GM12878 (cell line): ENCODE measurements at regions not wholly inside any gene's neighbourhood (a gene's known extent, or its start where the extent isn't known, plus 50 kb on each side); places are given as distances from the start of the nearest gene placed in this dataset.

Experiments
- ATF7 ChIP-seq: fragments of 450-650 bp; IDR thresholded peaks from 2 replicates; pipeline ENCODE4 v1.6.1; 2016; ENCODE audit warnings: low read depth, mild to moderate bottlenecking
- CREB1 ChIP-seq: IDR thresholded peaks from 2 replicates; pipeline ENCODE4 v1.6.1; 2012; ENCODE audit warnings: low read depth, mild to moderate bottlenecking, inconsistent platforms
- ETV6 ChIP-seq, 2 experiments: fragments of 450-650 bp in 1 of 2; IDR thresholded peaks in 1 of 2; conservative IDR thresholded peaks in 1 of 2; 2 replicates each; pipeline ENCODE4 v1.6.1; 2014; ENCODE audit warnings: antibody characterized with exemption in 1 of 2, borderline replicate concordance in 1 of 2, low read depth in 1 of 2, mild to moderate bottlenecking in 1 of 2, moderate library complexity in 1 of 2
- LARP7 ChIP-seq: fragments of 450-650 bp; IDR thresholded peaks from 2 replicates; pipeline ENCODE4 v1.6.1; 2017; ENCODE audit warnings: mild to moderate bottlenecking
- MEF2B ChIP-seq: fragments of 450-650 bp; IDR thresholded peaks from 2 replicates; pipeline ENCODE4 v1.6.1; 2018; ENCODE audit warnings: mild to moderate bottlenecking, moderate library complexity; ENCODE audit not compliant: partially characterized antibody, poor library complexity, severe bottlenecking
- MXI1 ChIP-seq: fragments of 150-350 bp; IDR thresholded peaks from 2 replicates; pipeline ENCODE4 v1.6.1; 2011; ENCODE audit warnings: low read depth, mild to moderate bottlenecking, inconsistent platforms, low read length, improper control_type of control experiment
- NBN ChIP-seq: fragments of 450-650 bp; IDR thresholded peaks from 2 replicates; pipeline ENCODE4 v1.6.1; 2016
- NFYA ChIP-seq: IDR thresholded peaks from 2 replicates; pipeline ENCODE4 v1.6.1; 2011; ENCODE audit warnings: low read depth, mild to moderate bottlenecking, low read length, improper control_type of control experiment, borderline replicate concordance
- NFYB ChIP-seq: IDR thresholded peaks from 2 replicates; pipeline ENCODE4 v1.6.1; 2011; ENCODE audit warnings: low read depth, mild to moderate bottlenecking, low read length, improper control_type of control experiment, moderate library complexity; ENCODE audit not compliant: insufficient read depth
- NR2C1 ChIP-seq: fragments of 450-650 bp; IDR thresholded peaks from 2 replicates; pipeline ENCODE4 v1.6.1; 2017; ENCODE audit warnings: antibody characterized with exemption, mild to moderate bottlenecking, moderate library complexity
- PAX8 ChIP-seq: fragments of 450-650 bp; IDR thresholded peaks from 2 replicates; pipeline ENCODE4 v1.6.1; 2017; ENCODE audit warnings: mild to moderate bottlenecking, moderate library complexity
- RAD51 ChIP-seq: fragments of 450-650 bp; IDR thresholded peaks from 2 replicates; pipeline ENCODE4 v1.6.1; 2016; ENCODE audit warnings: moderate library complexity, mild to moderate bottlenecking, inconsistent platforms
- SMAD1 ChIP-seq: fragments of 450-650 bp; IDR thresholded peaks from 2 replicates; pipeline ENCODE4 v1.6.1; 2018; ENCODE audit warnings: mild to moderate bottlenecking, low read depth; ENCODE audit not compliant: partially characterized antibody
- SP1 ChIP-seq: IDR thresholded peaks from one replicate; pipeline ENCODE4 v1.6.1; 2011; ENCODE audit warnings: low read depth, low read length
- SPI1 ChIP-seq: IDR thresholded peaks from 2 replicates; pipeline ENCODE4 v1.6.1; 2011; ENCODE audit warnings: low read depth, mild to moderate bottlenecking, low read length, moderate library complexity, borderline replicate concordance; ENCODE audit not compliant: insufficient read depth
- STAT1 ChIP-seq: fragments of 450-650 bp; conservative IDR thresholded peaks from 2 replicates; pipeline ENCODE4 v1.6.1; 2014; ENCODE audit warnings: antibody characterized with exemption, mild to moderate bottlenecking
- TCF12 ChIP-seq: IDR thresholded peaks from 2 replicates; pipeline ENCODE4 v1.6.1; 2011; ENCODE audit warnings: low read depth, mild to moderate bottlenecking, low read length
- ZNF274 ChIP-seq: IDR thresholded peaks from one replicate; pipeline ENCODE4 v1.8.0; 2011; ENCODE audit not compliant: insufficient read length, insufficient read depth
- ZNF622 ChIP-seq: fragments of 450-650 bp; IDR thresholded peaks from 2 replicates; pipeline ENCODE4 v1.6.1; 2017; ENCODE audit warnings: mild to moderate bottlenecking, inconsistent platforms
- TF ChIP-seq, protein P1 (sequence below): IDR thresholded peaks from 2 replicates; pipeline ENCODE4 v1.6.1; 2012; ENCODE audit warnings: mild to moderate bottlenecking, low read depth, low read length
- TF ChIP-seq, protein P2 (sequence below): fragments of 450-650 bp; IDR thresholded peaks from 2 replicates; pipeline ENCODE4 v1.6.1; 2017; ENCODE audit warnings: mild to moderate bottlenecking, moderate library complexity

DNA sequence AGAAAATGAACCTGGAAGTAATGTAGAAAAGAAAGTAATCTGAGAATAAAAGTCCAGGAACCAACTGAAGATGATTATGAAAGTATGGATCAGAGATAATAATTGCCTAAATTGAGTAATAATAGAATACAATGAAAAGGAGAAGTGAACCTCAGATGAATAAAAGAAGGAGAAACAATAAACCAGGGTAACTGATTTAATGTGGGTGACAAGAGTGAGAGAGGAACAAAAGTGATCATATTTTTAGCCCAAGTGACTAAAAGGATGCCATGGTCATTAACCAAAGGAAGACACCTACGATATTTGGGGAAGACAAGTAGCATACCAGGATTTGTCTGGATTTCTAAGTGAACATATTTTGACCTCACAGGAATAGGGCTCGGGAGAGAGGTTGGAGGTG lies 600.6 kb downstream of the RNF144A start (continued):
- TF ChIP-seq, protein P1, sequence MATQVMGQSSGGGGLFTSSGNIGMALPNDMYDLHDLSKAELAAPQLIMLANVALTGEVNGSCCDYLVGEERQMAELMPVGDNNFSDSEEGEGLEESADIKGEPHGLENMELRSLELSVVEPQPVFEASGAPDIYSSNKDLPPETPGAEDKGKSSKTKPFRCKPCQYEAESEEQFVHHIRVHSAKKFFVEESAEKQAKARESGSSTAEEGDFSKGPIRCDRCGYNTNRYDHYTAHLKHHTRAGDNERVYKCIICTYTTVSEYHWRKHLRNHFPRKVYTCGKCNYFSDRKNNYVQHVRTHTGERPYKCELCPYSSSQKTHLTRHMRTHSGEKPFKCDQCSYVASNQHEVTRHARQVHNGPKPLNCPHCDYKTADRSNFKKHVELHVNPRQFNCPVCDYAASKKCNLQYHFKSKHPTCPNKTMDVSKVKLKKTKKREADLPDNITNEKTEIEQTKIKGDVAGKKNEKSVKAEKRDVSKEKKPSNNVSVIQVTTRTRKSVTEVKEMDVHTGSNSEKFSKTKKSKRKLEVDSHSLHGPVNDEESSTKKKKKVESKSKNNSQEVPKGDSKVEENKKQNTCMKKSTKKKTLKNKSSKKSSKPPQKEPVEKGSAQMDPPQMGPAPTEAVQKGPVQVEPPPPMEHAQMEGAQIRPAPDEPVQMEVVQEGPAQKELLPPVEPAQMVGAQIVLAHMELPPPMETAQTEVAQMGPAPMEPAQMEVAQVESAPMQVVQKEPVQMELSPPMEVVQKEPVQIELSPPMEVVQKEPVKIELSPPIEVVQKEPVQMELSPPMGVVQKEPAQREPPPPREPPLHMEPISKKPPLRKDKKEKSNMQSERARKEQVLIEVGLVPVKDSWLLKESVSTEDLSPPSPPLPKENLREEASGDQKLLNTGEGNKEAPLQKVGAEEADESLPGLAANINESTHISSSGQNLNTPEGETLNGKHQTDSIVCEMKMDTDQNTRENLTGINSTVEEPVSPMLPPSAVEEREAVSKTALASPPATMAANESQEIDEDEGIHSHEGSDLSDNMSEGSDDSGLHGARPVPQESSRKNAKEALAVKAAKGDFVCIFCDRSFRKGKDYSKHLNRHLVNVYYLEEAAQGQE: no peak
- no peak for TF ChIP-seq RAD51
- no peak for TF ChIP-seq TCF12
- no peak for TF ChIP-seq NFYB
- TF ChIP-seq MEF2B: peak; percentile 66
- no peak for TF ChIP-seq LARP7
- TF ChIP-seq NFYA: no peak
- TF ChIP-seq CREB1: no peak
- no peak for TF ChIP-seq STAT1
- no peak for TF ChIP-seq ETV6 (conservative IDR thresholded peaks at IDR 0.05 in 1 of 2, IDR thresholded peaks at IDR 0.05 in 1 of 2; ENCODE audit: borderline replicate concordance in 1 of 2, low read depth in 1 of 2)
- TF ChIP-seq PAX8: no peak
- no peak for TF ChIP-seq SMAD1
- TF ChIP-seq ATF7: peak; percentile 34; the same call in 1 of the 2 replicates
- TF ChIP-seq, protein P2, sequence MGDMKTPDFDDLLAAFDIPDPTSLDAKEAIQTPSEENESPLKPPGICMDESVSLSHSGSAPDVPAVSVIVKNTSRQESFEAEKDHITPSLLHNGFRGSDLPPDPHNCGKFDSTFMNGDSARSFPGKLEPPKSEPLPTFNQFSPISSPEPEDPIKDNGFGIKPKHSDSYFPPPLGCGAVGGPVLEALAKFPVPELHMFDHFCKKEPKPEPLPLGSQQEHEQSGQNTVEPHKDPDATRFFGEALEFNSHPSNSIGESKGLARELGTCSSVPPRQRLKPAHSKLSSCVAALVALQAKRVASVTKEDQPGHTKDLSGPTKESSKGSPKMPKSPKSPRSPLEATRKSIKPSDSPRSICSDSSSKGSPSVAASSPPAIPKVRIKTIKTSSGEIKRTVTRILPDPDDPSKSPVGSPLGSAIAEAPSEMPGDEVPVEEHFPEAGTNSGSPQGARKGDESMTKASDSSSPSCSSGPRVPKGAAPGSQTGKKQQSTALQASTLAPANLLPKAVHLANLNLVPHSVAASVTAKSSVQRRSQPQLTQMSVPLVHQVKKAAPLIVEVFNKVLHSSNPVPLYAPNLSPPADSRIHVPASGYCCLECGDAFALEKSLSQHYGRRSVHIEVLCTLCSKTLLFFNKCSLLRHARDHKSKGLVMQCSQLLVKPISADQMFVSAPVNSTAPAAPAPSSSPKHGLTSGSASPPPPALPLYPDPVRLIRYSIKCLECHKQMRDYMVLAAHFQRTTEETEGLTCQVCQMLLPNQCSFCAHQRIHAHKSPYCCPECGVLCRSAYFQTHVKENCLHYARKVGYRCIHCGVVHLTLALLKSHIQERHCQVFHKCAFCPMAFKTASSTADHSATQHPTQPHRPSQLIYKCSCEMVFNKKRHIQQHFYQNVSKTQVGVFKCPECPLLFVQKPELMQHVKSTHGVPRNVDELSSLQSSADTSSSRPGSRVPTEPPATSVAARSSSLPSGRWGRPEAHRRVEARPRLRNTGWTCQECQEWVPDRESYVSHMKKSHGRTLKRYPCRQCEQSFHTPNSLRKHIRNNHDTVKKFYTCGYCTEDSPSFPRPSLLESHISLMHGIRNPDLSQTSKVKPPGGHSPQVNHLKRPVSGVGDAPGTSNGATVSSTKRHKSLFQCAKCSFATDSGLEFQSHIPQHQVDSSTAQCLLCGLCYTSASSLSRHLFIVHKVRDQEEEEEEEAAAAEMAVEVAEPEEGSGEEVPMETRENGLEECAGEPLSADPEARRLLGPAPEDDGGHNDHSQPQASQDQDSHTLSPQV: no peak
- no peak for TF ChIP-seq SP1
- TF ChIP-seq ZNF622: no peak
- TF ChIP-seq MXI1: no peak
- TF ChIP-seq SPI1: peak; percentile 56; the same call in 1 of the 2 replicates
- 0 out of 2 replicates have a peak, but pooled peaks have one; percentile 14 for TF ChIP-seq NBN
- TF ChIP-seq ZNF274: no peak
- no peak for TF ChIP-seq NR2C1
